Neuron (in vitro differentiated cells): ENCODE measurements at regions not wholly inside any gene's neighbourhood (a gene's known extent, or its start where the extent isn't known, plus 50 kb on each side); places are given as distances from the start of the nearest gene placed in this dataset.

ENCODE experiments used
- H2AFZ ChIP-seq: one replicate; pipeline ENCODE4 v1.6.1; 2013; ENCODE audit warnings: low read depth, mild to moderate bottlenecking, inconsistent platforms, low read length, moderate library complexity
- H3K27me3 ChIP-seq: one replicate; pipeline ENCODE4 v1.6.1; 2013; ENCODE audit warnings: low read length; ENCODE audit not compliant: insufficient read depth
- H3K36me3 ChIP-seq: one replicate; pipeline ENCODE4 v1.6.1; 2013; ENCODE audit warnings: low read length; ENCODE audit not compliant: insufficient read depth
- H3K4me1 ChIP-seq: one replicate; pipeline ENCODE4 v1.6.1; 2013; ENCODE audit warnings: low read length; ENCODE audit not compliant: insufficient read depth
- H3K4me3 ChIP-seq: 2 replicates; pipeline ENCODE4 v1.5.1; 2013; ENCODE audit warnings: mild to moderate bottlenecking, low read length, moderate library complexity
- H3K9me3 ChIP-seq: one replicate; pipeline ENCODE4 v1.6.1; 2013; ENCODE audit warnings: low read length

- Histone ChIP-seq H3K27me3 (peaks cover 7% of the 10 kb centered on the region), H3K36me3 (no peaks in the 10 kb centered on the region), H3K4me3 (no peak overlapping the region), H3K4me1 (no peaks in the 10 kb centered on the region), H2AFZ (no peak overlapping the region), H3K9me3 (no peaks in the 10 kb centered on the region)
Measured at GRCh38 chr4:140212646-140213045, 58.7 kb upstream of the MAML3 start.

GRCh38 chr4:140212194-140212593 lies 58.2 kb upstream of the MAML3 start:
- no peaks in the 10 kb centered on the region for H3K9me3 ChIP-seq
- H3K36me3 ChIP-seq = no peaks in the 10 kb centered on the region
- no peaks in the 10 kb centered on the region for H3K4me1 ChIP-seq
- H3K4me3 ChIP-seq = no peak overlapping the region
- peaks cover 7% of the 10 kb centered on the region for H3K27me3 ChIP-seq
- no peak overlapping the region for H2AFZ ChIP-seq

- Histone ChIP-seq H3K27me3 (peaks cover 7% of the 10 kb centered on the region), H3K36me3 (no peaks in the 10 kb centered on the region), H3K4me3 (no peak overlapping the region), H3K4me1 (no peaks in the 10 kb centered on the region), H2AFZ (no peak overlapping the region), H3K9me3 (no peaks in the 10 kb centered on the region)
Measured at GRCh38 chr4:140211693-140212092, 57.7 kb upstream of the MAML3 start.

GRCh38 chr4:140211161-140211560 lies 57.2 kb upstream of the MAML3 start:
- Histone ChIP-seq H3K4me3 (no peak overlapping the region), H3K36me3 (no peaks in the 10 kb centered on the region), H3K9me3 (no peaks in the 10 kb centered on the region), H2AFZ (no peak overlapping the region), H3K4me1 (no peaks in the 10 kb centered on the region), H3K27me3 (peaks cover 7% of the 10 kb centered on the region)

- H2AFZ ChIP-seq = no peak overlapping the region
- no peaks in the 10 kb centered on the region for H3K36me3 ChIP-seq
- no peak overlapping the region for H3K4me3 ChIP-seq
- no peaks in the 10 kb centered on the region for H3K9me3 ChIP-seq
- H3K27me3 ChIP-seq = peaks cover 7% of the 10 kb centered on the region
- no peaks in the 10 kb centered on the region for H3K4me1 ChIP-seq
Measured at GRCh38 chr4:140208921-140209320, 54.9 kb upstream of the MAML3 start.
